ENCODE measurements at regions not wholly inside any gene's neighbourhood (a gene's known extent, or its start where the extent isn't known, plus 50 kb on each side); places are given as distances from the start of the nearest gene placed in this dataset.
A peak's percentile ranks its signal among the peaks of the same experiment; 100 is the strongest.

- H3K9me3 ChIP-seq (replicated peaks in 1 of 11): 0 out of 22 replicates have a peak, but pooled peaks cover 0 to 3% (median 0%) of the 10 kb centered on the region in 11 experiments
- no peak overlapping the region for H3K27ac ChIP-seq
- no peak overlapping the region for H3K9ac ChIP-seq
- H3K36me3 ChIP-seq: no peaks in the 10 kb centered on the region
- no peak overlapping the region for H3K4me2 ChIP-seq
- H3K4me3 ChIP-seq: no peak overlapping the region
- H3K27me3 ChIP-seq: no peaks in the 10 kb centered on the region
- H4K20me1 ChIP-seq: no peaks in the 10 kb centered on the region
- no peaks in the 10 kb centered on the region for H3K4me1 ChIP-seq
- TF ChIP-seq Cebpa-rat (IDR thresholded peaks at IDR 0.05): no peak
Observed at GRCh38 chr2:160974803-160975202, 185.4 kb upstream of the TANK start.

- no peaks in the 10 kb centered on the region for H3K4me1 ChIP-seq
- H3K9me3 ChIP-seq (replicated peaks in 1 of 11): 0 out of 22 replicates have a peak, but pooled peaks cover 0 to 3% (median 0%) of the 10 kb centered on the region in 11 experiments
- H3K9ac ChIP-seq: no peak overlapping the region
- no peak overlapping the region for H3K4me2 ChIP-seq
- no peak for TF ChIP-seq Cebpa-rat (IDR thresholded peaks at IDR 0.05)
- H3K27ac ChIP-seq: no peak overlapping the region
- H3K27me3 ChIP-seq: no peaks in the 10 kb centered on the region
- H3K4me3 ChIP-seq: no peak overlapping the region
- no peaks in the 10 kb centered on the region for H3K36me3 ChIP-seq
- H4K20me1 ChIP-seq: no peaks in the 10 kb centered on the region
Observed at GRCh38 chr2:160976797-160977196, 183.4 kb upstream of the TANK start.

DNA sequence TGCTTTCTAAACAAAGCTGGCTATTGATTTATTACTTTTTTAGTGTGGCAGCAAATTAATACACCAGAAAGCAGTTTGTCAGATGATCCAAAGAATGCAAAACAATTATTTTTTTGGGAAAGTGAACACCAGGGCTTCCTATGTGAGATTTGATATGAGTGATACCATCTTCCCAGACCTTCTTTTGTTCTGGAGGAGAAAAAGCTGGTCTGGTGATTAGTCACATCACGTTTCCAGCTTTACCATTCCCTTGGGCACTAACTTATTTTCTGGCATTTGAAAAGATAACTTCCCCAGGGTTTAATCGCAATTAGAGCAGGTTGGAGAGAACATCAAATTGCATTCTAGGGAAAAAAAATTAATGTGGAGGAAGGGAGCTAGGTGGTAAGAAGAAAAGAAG, 182.9 kb upstream of the TANK start:
- no peak overlapping the region for H3K9ac ChIP-seq
- H3K36me3 ChIP-seq: no peaks in the 10 kb centered on the region
- 0 out of 22 replicates have a peak, but pooled peaks cover 0 to 3% (median 0%) of the 10 kb centered on the region in 11 experiments for H3K9me3 ChIP-seq (replicated peaks in 1 of 11)
- no peak overlapping the region for H3K4me2 ChIP-seq
- H3K27ac ChIP-seq: no peak overlapping the region
- H3K27me3 ChIP-seq: no peaks in the 10 kb centered on the region
- no peaks in the 10 kb centered on the region for H4K20me1 ChIP-seq
- H3K4me3 ChIP-seq: no peak overlapping the region
- TF ChIP-seq Cebpa-rat (IDR thresholded peaks at IDR 0.05): no peak
- H3K4me1 ChIP-seq: no peaks in the 10 kb centered on the region

GRCh38 chr2:160977854-160978253, 182.4 kb upstream of the TANK start:
- no peak overlapping the region for H3K9ac ChIP-seq
- H3K9me3 ChIP-seq (replicated peaks in 1 of 11): 0 out of 22 replicates have a peak, but pooled peaks cover 0 to 3% (median 0%) of the 10 kb centered on the region in 11 experiments
- no peaks in the 10 kb centered on the region for H3K4me1 ChIP-seq
- TF ChIP-seq Cebpa-rat (IDR thresholded peaks at IDR 0.05): no peak
- H4K20me1 ChIP-seq: no peaks in the 10 kb centered on the region
- H3K4me3 ChIP-seq: no peak overlapping the region
- H3K36me3 ChIP-seq: no peaks in the 10 kb centered on the region
- H3K4me2 ChIP-seq: no peak overlapping the region
- no peaks in the 10 kb centered on the region for H3K27me3 ChIP-seq
- H3K27ac ChIP-seq: no peak overlapping the region

GRCh38 chr2:160984426-160985077, 175.7 kb upstream of the TANK start:
- no peak overlapping the region for H3K4me3 ChIP-seq
- H3K9me3 ChIP-seq (replicated peaks in 1 of 11): peaks cover 0 to 9% (median 0%) of the 10 kb centered on the region in 11 experiments; a peak in 2 of 22 replicates
- no peak overlapping the region for H3K9ac ChIP-seq
- no peak overlapping the region for H3K27ac ChIP-seq
- H3K4me1 ChIP-seq: no peaks in the 10 kb centered on the region
- no peaks in the 10 kb centered on the region for H4K20me1 ChIP-seq
- H3K4me2 ChIP-seq: no peak overlapping the region
- no peaks in the 10 kb centered on the region for H3K27me3 ChIP-seq
- no peak for TF ChIP-seq Cebpa-rat (IDR thresholded peaks at IDR 0.05)
- H3K36me3 ChIP-seq: no peaks in the 10 kb centered on the region

DNA sequence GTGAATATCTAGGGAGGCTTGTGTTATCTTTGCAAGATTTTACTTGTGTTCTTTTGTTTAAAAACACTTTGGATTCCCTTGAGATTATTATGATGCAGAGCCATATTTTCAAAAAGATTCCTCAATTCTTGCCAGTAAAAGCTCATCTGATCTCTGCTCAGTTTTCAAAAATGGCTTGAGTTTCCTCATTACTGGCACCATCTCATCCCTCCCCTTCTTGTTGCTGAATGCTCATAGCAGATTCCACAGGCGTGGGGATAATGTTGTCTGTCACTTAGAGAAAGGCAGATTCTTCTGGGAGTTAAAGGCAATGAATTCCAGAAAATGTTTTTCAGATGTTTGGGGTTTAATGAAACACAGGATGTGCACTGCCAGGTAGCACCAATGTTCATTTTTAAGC, 170.4 kb upstream of the TANK start:
- H3K27ac ChIP-seq: no peak overlapping the region
- no peaks in the 10 kb centered on the region for H3K36me3 ChIP-seq
- no peak overlapping the region for H3K9ac ChIP-seq
- no peaks in the 10 kb centered on the region for H3K27me3 ChIP-seq
- H3K4me3 ChIP-seq: no peak overlapping the region
- peaks cover 0 to 8% (median 0%) of the 10 kb centered on the region in 10 experiments; a peak in 6 of 20 replicates for H3K4me1 ChIP-seq
- H3K9me3 ChIP-seq (replicated peaks in 1 of 11): peaks cover 0 to 9% (median 0%) of the 10 kb centered on the region in 11 experiments; a peak in 2 of 22 replicates
- no peak for TF ChIP-seq Cebpa-rat (IDR thresholded peaks at IDR 0.05)
- H4K20me1 ChIP-seq: no peaks in the 10 kb centered on the region
- no peak overlapping the region for H3K4me2 ChIP-seq

DNA sequence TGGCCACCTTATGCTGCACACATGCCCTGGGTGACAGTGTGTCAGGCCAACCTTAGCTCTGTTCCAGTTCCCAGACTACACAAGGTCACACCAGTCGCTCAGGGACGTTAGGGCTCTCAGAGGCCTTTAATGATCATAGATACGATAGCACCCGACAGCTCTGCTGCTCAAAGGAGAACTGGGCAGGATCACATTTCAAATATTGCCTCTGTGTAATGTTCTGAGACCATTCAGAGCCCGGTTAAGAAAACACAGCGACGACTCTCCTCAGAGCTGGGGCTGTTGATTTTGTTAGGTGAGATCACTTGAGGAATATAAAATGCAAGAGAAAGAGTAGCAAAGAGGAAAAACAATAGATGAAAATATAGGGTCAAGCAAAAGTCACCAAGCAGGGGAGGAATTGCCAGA, 166.6 kb upstream of the TANK start:
- H3K4me1 ChIP-seq: peaks cover 0 to 8% (median 0%) of the 10 kb centered on the region in 10 experiments; a peak in 6 of 20 replicates
- no peaks in the 10 kb centered on the region for H3K36me3 ChIP-seq
- H3K4me3 ChIP-seq: no peak overlapping the region
- H3K9ac ChIP-seq: no peak overlapping the region
- no peaks in the 10 kb centered on the region for H3K9me3 ChIP-seq (replicated peaks in 1 of 11)
- peak overlapping the region in 3 of 11 experiments; percentile 55 to 69 (median 68); a peak in 6 of 22 replicates for H3K4me2 ChIP-seq
- no peak for TF ChIP-seq Cebpa-rat (IDR thresholded peaks at IDR 0.05)
- H3K27me3 ChIP-seq: no peaks in the 10 kb centered on the region
- H3K27ac ChIP-seq: no peak overlapping the region
- no peaks in the 10 kb centered on the region for H4K20me1 ChIP-seq

GRCh38 chr2:160994141-160995002, 165.9 kb upstream of the TANK start:
- no peak for TF ChIP-seq Cebpa-rat (IDR thresholded peaks at IDR 0.05)
- Histone ChIP-seq H3K4me1 (peaks cover 0 to 8% (median 0%) of the 10 kb centered on the region in 10 experiments; a peak in 6 of 20 replicates), H3K4me3 (no peak overlapping the region), H4K20me1 (no peaks in the 10 kb centered on the region), H3K27ac (no peak overlapping the region), H3K9ac (no peak overlapping the region), H3K9me3 (replicated peaks in 1 of 11) (no peaks in the 10 kb centered on the region), H3K27me3 (no peaks in the 10 kb centered on the region), H3K36me3 (no peaks in the 10 kb centered on the region), H3K4me2 (peak overlapping the region in 5 of 11 experiments; percentile 7 to 69 (median 55); a peak in 6 of 22 replicates)

DNA sequence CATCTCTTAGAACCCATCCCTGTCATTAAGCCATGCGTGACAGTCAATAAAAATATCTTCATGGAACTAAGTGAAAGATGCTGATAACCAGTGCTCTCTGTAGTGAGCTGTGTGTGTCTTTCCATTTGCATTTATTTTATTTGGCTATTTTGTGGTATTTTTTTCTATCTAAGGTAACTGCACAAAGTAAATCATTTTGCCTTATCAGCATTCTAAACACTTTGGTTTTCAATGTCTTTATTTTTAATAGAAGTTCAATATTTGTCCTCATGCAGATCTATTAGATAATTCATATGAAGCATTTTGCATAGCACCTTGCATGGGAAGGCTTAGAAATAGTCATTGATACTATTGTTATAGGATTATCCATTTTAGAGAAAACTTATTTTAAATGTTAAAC, 163.6 kb upstream of the TANK start:
- H3K4me3 ChIP-seq: no peak overlapping the region
- no peak overlapping the region for H3K9ac ChIP-seq
- H3K27ac ChIP-seq: no peak overlapping the region
- no peaks in the 10 kb centered on the region for H3K27me3 ChIP-seq
- peaks cover 0 to 8% (median 0%) of the 10 kb centered on the region in 10 experiments; a peak in 6 of 20 replicates for H3K4me1 ChIP-seq
- no peaks in the 10 kb centered on the region for H3K9me3 ChIP-seq (replicated peaks in 1 of 11)
- H3K36me3 ChIP-seq: no peaks in the 10 kb centered on the region
- no peak overlapping the region for H3K4me2 ChIP-seq
- TF ChIP-seq Cebpa-rat (IDR thresholded peaks at IDR 0.05): no peak
- H4K20me1 ChIP-seq: no peaks in the 10 kb centered on the region

Data from BLaER1 treated with 17β-estradiol and CSF1 and Interleukin-3, amounts not matched to agents 10 nM and 100 nM (cell line).